Transverse colon (tissue), 4 donors: ENCODE measurements at regions not wholly inside any gene's neighbourhood (a gene's known extent, or its start where the extent isn't known, plus 50 kb on each side); places are given as distances from the start of the nearest gene placed in this dataset.

ENCODE experiments used
- DNase-seq: peaks from one replicate; pipeline ENCODE4 v3.0.0-alpha.2; 2019
- H3K27ac ChIP-seq, 4 donors: fragments of 200-600 bp; sonication (generic); 2 replicates each; pipeline ENCODE4 v1.5.1; 2016 to 2018; ENCODE audit warnings: inconsistent platforms in 4 of 4
- H3K27me3 ChIP-seq: fragments of 200-600 bp; sonication (generic); 2 replicates; pipeline ENCODE4 v1.5.1; 2017; ENCODE audit warnings: inconsistent platforms
- H3K36me3 ChIP-seq, 4 donors: fragments of 200-600 bp; sonication (generic); 2 replicates each; pipeline ENCODE4 v1.5.1; 2017 to 2019; ENCODE audit warnings: inconsistent platforms in 4 of 4
- H3K4me1 ChIP-seq, 4 donors: fragments of 200-600 bp; sonication (generic); 2 replicates each; pipeline ENCODE4 v1.5.1; 2017 to 2020; ENCODE audit warnings: inconsistent platforms in 4 of 4
- H3K4me3 ChIP-seq, 4 donors: fragments of 200-600 bp; sonication (generic); 1 replicate in 1 of 4; 2 replicates in 3 of 4; pipeline versions ENCODE4 v1.5.1 to v1.6.1; 2017 to 2019; ENCODE audit warnings: inconsistent platforms in 4 of 4
- H3K9me3 ChIP-seq, 2 donors: fragments of 200-600 bp; sonication (generic); 2 replicates each; pipeline ENCODE4 v1.5.1; 2017 to 2019; ENCODE audit warnings: inconsistent platforms in 2 of 2
- EP300 ChIP-seq: sonication (generic); formaldehyde crosslinking; IDR thresholded peaks from one replicate; pipeline ENCODE4 v1.6.1; 2017; ENCODE audit warnings: antibody characterized with exemption, low read depth
- POLR2A ChIP-seq: fragments of 450-650 bp; IDR thresholded peaks from one replicate; pipeline ENCODE4 v1.6.1; 2016; ENCODE audit warnings: antibody characterized with exemption, mild to moderate bottlenecking, moderate library complexity
- POLR2AphosphoS5 ChIP-seq, 3 donors: sonication (generic); formaldehyde crosslinking; IDR thresholded peaks; one replicate each; pipeline ENCODE4 v1.6.1; 2016; ENCODE audit warnings: antibody characterized with exemption in 3 of 3
- WGBS, 2 donors: methylation state at CpG; one replicate each; pipeline ENCODE4 v1.1.5; 2018; ENCODE audit warnings: low coverage in 1 of 2; 5-methylcytosine and 5-hydroxymethylcytosine counted together
- in situ Hi-C, 4 donors: fragments of 200-750 bp; cut with MboI; loops; one replicate each; pipeline versions ENCODE4 v1.15.0 to v1.15.1; 2017; ENCODE audit warnings: low sequenced_read_pairs in 3 of 4, low pct_ligation_motif_present in 1 of 4, low pct_unique_long_range_greater_than_20kb in 1 of 4
- intact Hi-C: fragments of 100-400 bp; cut with DNase I; formaldehyde crosslinking; loops from one replicate; pipeline ENCODE4 v1.15.1; 2023; ENCODE audit warnings: low total_unique reads
- TF ChIP-seq, protein P1 (sequence below), 5 experiments: fragments of 200-600 bp in 3 of 5; fragments of 450-650 bp in 2 of 5; sonication (generic) in 3 of 5; IDR thresholded peaks; 1 replicate in 2 of 5; 2 replicates in 3 of 5; pipeline ENCODE4 v1.5.1; 2016 to 2017; ENCODE audit warnings: antibody characterized with exemption in 5 of 5, inconsistent platforms in 3 of 5, mild to moderate bottlenecking in 2 of 5, moderate library complexity in 1 of 5

DNA sequence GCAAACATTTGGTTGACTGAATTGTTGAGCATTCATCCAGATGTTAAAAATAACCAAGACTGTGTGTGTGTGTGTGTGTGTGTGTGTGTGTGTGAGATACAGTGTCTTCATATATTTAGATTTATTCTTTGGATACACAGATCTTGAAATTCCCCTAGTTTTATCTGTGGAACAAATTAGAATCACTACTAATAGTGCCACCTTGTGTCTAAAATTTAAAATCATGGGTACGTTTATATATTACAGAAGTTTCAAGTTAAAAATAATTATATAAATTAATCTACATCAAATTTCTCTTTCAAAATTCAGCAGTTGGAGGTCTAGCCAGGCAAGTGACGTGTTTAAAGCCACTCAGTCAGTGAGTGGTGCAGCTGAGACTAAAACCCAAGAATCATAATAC is 1566.2 kb upstream of the TENM4 start:
- no peaks in the 10 kb centered on the region for H3K36me3 ChIP-seq
- no peak for DNase-seq
- H3K27me3 ChIP-seq = no peaks in the 10 kb centered on the region
- no peak overlapping the region for H3K27ac ChIP-seq
- no peak overlapping the region for H3K4me3 ChIP-seq
- TF ChIP-seq EP300 = no peak
- TF ChIP-seq POLR2A = no peak
- no peak for TF ChIP-seq POLR2AphosphoS5 (IDR thresholded peaks at IDR 0.05)
- TF ChIP-seq, protein P1, sequence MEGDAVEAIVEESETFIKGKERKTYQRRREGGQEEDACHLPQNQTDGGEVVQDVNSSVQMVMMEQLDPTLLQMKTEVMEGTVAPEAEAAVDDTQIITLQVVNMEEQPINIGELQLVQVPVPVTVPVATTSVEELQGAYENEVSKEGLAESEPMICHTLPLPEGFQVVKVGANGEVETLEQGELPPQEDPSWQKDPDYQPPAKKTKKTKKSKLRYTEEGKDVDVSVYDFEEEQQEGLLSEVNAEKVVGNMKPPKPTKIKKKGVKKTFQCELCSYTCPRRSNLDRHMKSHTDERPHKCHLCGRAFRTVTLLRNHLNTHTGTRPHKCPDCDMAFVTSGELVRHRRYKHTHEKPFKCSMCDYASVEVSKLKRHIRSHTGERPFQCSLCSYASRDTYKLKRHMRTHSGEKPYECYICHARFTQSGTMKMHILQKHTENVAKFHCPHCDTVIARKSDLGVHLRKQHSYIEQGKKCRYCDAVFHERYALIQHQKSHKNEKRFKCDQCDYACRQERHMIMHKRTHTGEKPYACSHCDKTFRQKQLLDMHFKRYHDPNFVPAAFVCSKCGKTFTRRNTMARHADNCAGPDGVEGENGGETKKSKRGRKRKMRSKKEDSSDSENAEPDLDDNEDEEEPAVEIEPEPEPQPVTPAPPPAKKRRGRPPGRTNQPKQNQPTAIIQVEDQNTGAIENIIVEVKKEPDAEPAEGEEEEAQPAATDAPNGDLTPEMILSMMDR (IDR thresholded peaks at IDR 0.05) = peak in 1 of 5 experiments; percentile 16
- intact Hi-C loops = no loop called here
- in situ Hi-C loops = loop anchor here in 1 of 4 donors (25.0 kb wide), 1 partner anchor 105 kb away; no protein-coding TSS in a partner anchor
- no peaks in the 10 kb centered on the region for H3K4me1 ChIP-seq
- whole genome bisulfite sequencing, 2 donors = 25 to 37% methylated on average over 2 of the region's 2 CpGs
- H3K9me3 ChIP-seq = no peaks in the 10 kb centered on the region

DNA sequence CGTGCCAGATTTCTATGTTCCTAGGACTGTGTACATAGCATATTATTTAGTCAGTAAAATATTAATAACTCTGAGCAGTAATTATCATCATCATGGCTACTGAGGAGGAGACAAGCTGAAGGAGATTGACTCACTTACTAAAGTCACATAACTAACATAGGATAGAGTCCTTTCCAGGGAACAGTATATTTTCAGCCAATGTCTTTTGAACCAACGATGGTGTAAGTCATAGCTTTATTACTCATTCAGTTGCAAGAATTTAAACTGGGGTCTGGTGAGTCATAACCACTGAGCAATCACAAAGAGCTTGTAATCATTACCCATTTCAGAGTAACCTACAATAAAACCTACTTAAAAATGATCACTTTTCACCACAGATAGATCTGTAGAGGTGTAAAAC is 1564.8 kb upstream of the TENM4 start:
- Histone ChIP-seq H3K27ac (no peak overlapping the region), H3K4me3 (no peak overlapping the region), H3K36me3 (no peaks in the 10 kb centered on the region), H3K27me3 (no peaks in the 10 kb centered on the region), H3K4me1 (no peaks in the 10 kb centered on the region), H3K9me3 (no peaks in the 10 kb centered on the region)
- in situ Hi-C loops (loop anchor here in 1 of 4 donors (25.0 kb wide), 1 partner anchor 107 kb away; no protein-coding TSS in a partner anchor), intact Hi-C loops (no loop called here)
- WGBS, 2 donors = 49 to 75% methylated on average over 1 to 2 of the region's 2 CpGs
- TF ChIP-seq POLR2A = no peak
- TF ChIP-seq POLR2AphosphoS5 (IDR thresholded peaks at IDR 0.05) = no peak
- TF ChIP-seq EP300 = no peak
- TF ChIP-seq, protein P1 (IDR thresholded peaks at IDR 0.05) = no peak
- no peak for DNase-seq

DNA sequence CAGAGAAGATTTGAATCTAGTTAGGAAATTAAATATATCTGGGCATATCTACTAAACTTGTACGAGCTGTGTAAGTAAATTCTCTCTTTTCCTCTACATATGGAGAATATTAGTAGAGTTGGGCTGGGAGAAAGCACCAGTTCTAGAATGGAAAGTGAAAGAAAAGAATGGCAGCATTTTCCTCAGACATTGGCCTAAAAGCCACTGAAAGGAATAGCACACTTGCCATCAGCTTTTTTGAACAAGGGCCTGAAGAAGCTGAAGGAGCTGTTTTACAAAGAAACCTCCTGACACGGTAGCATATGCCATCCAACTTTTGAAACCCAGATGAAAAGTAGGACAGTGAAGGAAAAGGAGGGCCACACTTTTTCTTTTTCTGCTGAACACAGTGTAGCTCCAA is 1563.7 kb upstream of the TENM4 start:
- 87 to 88% methylated on average over 2 of the region's 2 CpGs for WGBS, 2 donors
- in situ Hi-C loops = loop anchor here in 1 of 4 donors (25.0 kb wide), 1 partner anchor 108 kb away; no protein-coding TSS in a partner anchor

DNA sequence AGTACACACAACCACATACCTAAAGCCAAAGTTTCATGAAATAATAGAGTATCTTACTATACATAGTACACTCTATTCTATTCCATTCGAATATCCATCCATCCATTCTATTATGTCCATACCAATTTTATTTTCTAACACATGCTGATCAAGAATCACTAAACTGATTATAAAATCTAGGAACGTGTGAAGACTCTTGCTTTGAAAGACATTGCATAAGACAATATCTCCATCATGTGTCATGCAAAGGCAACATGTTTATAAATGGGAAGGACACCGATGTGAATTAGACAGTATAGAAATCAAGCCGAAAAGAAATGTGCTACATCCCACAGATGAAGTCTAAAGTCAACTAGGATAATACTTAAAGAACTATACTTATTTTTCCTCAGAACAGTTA is 1561.5 kb upstream of the TENM4 start:
- Histone ChIP-seq H3K9me3 (no peaks in the 10 kb centered on the region), H3K27me3 (no peaks in the 10 kb centered on the region), H3K36me3 (no peaks in the 10 kb centered on the region), H3K4me3 (no peak overlapping the region), H3K4me1 (no peaks in the 10 kb centered on the region), H3K27ac (no peak overlapping the region)
- intact Hi-C loops = no loop called here
- TF ChIP-seq POLR2AphosphoS5 (IDR thresholded peaks at IDR 0.05) = no peak
- TF ChIP-seq, protein P1 (IDR thresholded peaks at IDR 0.05) = no peak
- TF ChIP-seq EP300 = no peak
- TF ChIP-seq POLR2A = no peak
- in situ Hi-C loops = loop anchor here in 1 of 4 donors (25.0 kb wide), 1 partner anchor 110 kb away; no protein-coding TSS in a partner anchor
- no peak for DNase-seq
- 80 to 83% methylated on average over 4 of the region's 4 CpGs for WGBS, 2 donors

More for the DNA sequence above, 1563.7 kb upstream of the TENM4 start:
- H3K27me3 ChIP-seq = no peaks in the 10 kb centered on the region
- no peaks in the 10 kb centered on the region for H3K36me3 ChIP-seq
- no peak overlapping the region for H3K4me3 ChIP-seq
- no peak for DNase-seq
- TF ChIP-seq POLR2A (no peak), EP300 (no peak), POLR2AphosphoS5 (IDR thresholded peaks at IDR 0.05) (no peak)
- TF ChIP-seq, protein P1 (IDR thresholded peaks at IDR 0.05) = no peak
- no peaks in the 10 kb centered on the region for H3K4me1 ChIP-seq
- intact Hi-C loops = no loop called here
- H3K27ac ChIP-seq = no peak overlapping the region
- H3K9me3 ChIP-seq = no peaks in the 10 kb centered on the region
